Sigmoid colon (tissue), 4 donors: ENCODE measurements at regions not wholly inside any gene's neighbourhood (a gene's known extent, or its start where the extent isn't known, plus 50 kb on each side); places are given as distances from the start of the nearest gene placed in this dataset.

Experiments used
- EP300 ChIP-seq, 4 donors: sonication (generic); formaldehyde crosslinking; IDR thresholded peaks; one replicate each; pipeline ENCODE4 v1.6.1; 2017; ENCODE audit warnings: antibody characterized with exemption in 4 of 4
- POLR2A ChIP-seq, 2 donors: fragments of 450-650 bp; IDR thresholded peaks; one replicate each; pipeline ENCODE4 v1.6.1; 2016; ENCODE audit warnings: antibody characterized with exemption in 2 of 2, mild to moderate bottlenecking in 2 of 2, moderate library complexity in 2 of 2
- POLR2AphosphoS5 ChIP-seq, 4 donors: sonication (generic); formaldehyde crosslinking; IDR thresholded peaks; one replicate each; pipeline ENCODE4 v1.6.1; 2017; ENCODE audit warnings: antibody characterized with exemption in 4 of 4
- TF ChIP-seq, protein P1 (sequence below), 4 experiments: fragments of 450-650 bp in 3 of 4; fragments of 200-600 bp in 1 of 4; IDR thresholded peaks; one replicate each; pipeline ENCODE4 v1.5.1; 2016 to 2019; ENCODE audit warnings: antibody characterized with exemption in 4 of 4, mild to moderate bottlenecking in 3 of 4, moderate library complexity in 2 of 4

DNA sequence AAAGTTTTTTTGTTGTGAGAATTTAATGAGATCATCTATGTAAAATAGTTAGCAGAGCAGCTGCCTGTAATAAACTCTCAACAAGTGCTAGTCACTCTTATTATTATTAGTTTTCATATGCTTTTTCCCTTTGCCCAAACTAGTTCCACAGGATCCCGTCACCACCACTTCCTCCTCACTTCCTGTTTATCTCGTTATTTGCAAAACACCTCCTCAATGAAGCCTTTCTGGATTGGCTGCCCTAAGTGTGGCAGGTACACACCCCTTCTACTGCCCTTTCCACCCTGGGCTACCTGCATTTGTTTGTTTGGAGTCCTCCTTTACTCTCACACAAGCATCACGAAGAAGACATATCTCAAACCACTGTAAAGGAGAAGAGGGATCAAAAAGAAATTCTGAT is 54.4 kb upstream of the KLF3 start:
- TF ChIP-seq, protein P1, sequence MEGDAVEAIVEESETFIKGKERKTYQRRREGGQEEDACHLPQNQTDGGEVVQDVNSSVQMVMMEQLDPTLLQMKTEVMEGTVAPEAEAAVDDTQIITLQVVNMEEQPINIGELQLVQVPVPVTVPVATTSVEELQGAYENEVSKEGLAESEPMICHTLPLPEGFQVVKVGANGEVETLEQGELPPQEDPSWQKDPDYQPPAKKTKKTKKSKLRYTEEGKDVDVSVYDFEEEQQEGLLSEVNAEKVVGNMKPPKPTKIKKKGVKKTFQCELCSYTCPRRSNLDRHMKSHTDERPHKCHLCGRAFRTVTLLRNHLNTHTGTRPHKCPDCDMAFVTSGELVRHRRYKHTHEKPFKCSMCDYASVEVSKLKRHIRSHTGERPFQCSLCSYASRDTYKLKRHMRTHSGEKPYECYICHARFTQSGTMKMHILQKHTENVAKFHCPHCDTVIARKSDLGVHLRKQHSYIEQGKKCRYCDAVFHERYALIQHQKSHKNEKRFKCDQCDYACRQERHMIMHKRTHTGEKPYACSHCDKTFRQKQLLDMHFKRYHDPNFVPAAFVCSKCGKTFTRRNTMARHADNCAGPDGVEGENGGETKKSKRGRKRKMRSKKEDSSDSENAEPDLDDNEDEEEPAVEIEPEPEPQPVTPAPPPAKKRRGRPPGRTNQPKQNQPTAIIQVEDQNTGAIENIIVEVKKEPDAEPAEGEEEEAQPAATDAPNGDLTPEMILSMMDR (IDR thresholded peaks at IDR 0.05), result no peak
- no peak for TF ChIP-seq POLR2AphosphoS5 (IDR thresholded peaks at IDR 0.05)
- no peak for TF ChIP-seq EP300 (IDR thresholded peaks at IDR 0.05)
- TF ChIP-seq POLR2A (IDR thresholded peaks at IDR 0.05), result no peak
